GM18499 (cell line): ENCODE measurements at regions not wholly inside any gene's neighbourhood (a gene's known extent, or its start where the extent isn't known, plus 50 kb on each side); places are given as distances from the start of the nearest gene placed in this dataset.

Source experiments
- ATAC-seq: cut with Tn5 transposase; IDR thresholded peaks from one replicate; pipeline ENCODE4 v1.9.1; 2021; ENCODE audit warnings: moderate number of reproducible peaks; ENCODE audit not compliant: insufficient read depth, unreplicated experiment

DNA sequence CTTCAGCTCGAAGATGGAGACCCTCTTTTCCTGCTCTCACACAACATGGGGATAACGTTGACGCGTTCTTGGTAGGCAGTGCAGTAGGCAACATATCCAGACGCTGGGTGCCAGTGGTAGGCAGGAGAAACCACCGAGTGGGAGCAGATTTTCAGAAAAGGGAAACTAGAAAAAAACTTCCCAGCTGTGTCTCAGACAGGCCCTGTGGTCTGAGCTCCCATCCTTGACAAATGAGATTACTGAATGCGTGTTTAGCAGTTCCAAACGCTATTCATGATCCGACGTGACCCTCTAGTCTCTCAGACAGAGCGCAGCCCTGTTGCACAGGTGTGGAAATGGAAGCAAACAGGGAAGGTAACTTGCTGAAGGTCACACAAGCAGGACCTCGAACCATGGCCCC, 83.9 kb upstream of the DUSP22 start:
- no peak for ATAC-seq

GRCh38 chr6:208938-209337, 83.3 kb upstream of the DUSP22 start:
- no peak for ATAC-seq

DNA sequence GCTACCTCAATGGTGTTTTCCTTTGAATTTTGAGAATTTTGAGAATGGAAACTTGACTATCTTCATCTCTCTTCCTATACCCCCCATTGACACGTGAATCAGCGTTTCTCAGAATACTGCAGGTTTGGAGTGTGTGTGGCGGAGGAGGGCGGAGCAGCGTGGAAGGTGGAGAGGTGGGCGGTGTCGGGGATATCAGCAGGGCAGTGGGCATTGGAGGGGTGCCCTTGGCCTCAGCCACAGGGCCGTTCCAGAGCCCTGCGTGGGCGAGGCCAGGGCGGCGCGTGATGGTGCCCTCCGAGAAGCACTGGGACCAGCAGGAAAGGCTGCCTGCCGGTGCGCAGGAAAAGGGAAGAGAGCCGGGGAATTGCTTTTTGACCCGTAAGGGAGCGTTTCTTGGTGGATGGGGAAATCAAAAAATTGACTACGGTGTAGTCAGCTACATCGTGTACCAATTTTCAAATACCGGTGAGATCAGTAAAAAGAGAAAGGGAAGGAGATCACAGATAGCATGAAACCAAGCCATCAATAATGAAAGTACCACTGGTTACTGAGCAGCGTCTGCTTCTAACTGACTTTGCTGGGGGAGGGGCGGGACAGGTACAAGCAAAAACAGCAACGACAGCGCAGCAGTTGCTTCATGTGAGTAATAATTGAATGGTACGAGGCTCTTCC, 82.7 kb upstream of the DUSP22 start:
- ATAC-seq = peak; percentile 68

DNA sequence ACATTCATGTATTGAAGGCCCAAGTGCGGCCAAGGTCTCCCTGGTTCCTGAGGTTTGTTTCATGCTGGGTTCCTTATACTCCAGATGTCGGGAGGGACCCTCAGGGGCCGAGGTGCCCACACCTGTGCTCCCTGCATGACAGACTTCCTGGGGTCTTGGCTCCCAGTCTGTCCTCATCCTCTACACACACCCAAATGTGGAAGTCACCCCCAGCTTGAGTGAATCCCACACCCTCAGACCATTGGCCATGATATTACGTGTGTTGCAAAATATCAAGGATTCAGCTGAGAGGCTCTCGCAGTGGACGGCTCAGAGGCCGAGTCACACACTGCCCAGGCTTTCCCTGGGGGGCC, 82.2 kb upstream of the DUSP22 start:
- ATAC-seq = no peak

GRCh38 chr6:210778-211374, 81.4 kb upstream of the DUSP22 start:
- no peak for ATAC-seq

- ATAC-seq = no peak
Observed at GRCh38 chr6:211871-212497, 80.3 kb upstream of the DUSP22 start.

DNA sequence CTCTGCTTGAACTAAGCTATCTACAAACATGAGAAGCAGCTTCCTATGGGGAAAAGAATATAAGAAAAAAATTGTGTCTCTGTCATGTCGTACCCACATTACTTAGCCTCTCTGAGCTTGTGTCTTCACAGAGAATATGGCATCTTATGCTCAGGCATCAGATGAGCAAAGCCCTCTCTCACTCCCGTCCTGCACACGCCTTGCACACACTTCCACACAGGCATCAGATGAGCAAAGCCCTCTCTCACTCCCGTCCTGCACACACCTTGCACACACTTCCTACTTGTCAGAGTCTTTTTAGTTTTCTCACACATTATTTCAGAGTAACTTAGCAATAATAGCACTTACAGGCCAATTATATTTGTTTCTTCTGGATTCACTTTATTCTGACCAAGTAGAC, 79.0 kb upstream of the DUSP22 start:
- no peak for ATAC-seq

- ATAC-seq = no peak
Observed at GRCh38 chr6:214428-214827, 77.9 kb upstream of the DUSP22 start.

DNA sequence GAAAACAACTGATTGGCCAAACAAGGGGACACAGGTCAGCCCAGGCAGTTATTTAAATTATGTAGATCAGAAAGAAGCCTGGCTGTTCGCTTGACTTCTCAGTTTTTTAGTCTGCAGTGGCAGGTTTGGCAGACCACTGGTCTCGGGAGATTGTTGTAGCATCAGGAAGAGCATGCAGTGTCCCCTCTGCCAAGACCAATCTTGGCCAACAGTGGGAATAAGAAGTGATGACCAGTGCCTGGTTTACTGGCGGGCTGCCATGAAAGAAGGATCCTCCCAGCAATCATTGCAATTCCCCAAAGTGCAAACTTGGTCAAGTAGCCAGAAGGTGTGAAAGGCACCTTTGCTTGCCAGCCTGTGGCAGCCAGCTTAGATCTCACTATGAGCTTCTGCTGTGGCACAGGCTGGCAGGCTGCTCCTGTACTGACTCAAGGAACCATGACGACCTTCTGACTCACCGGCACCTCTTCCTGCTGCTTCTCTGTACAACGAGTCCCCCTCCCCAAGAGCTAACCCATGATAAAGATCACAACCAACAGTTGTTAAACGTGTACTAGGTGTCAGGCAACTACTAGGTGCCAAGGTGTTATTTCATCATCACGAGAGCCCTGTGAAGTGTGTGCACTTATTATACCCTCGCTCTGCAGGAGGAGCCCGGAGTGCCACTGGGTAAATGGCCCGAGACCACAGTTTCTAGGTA, 76.8 kb upstream of the DUSP22 start:
- no peak for ATAC-seq

DNA sequence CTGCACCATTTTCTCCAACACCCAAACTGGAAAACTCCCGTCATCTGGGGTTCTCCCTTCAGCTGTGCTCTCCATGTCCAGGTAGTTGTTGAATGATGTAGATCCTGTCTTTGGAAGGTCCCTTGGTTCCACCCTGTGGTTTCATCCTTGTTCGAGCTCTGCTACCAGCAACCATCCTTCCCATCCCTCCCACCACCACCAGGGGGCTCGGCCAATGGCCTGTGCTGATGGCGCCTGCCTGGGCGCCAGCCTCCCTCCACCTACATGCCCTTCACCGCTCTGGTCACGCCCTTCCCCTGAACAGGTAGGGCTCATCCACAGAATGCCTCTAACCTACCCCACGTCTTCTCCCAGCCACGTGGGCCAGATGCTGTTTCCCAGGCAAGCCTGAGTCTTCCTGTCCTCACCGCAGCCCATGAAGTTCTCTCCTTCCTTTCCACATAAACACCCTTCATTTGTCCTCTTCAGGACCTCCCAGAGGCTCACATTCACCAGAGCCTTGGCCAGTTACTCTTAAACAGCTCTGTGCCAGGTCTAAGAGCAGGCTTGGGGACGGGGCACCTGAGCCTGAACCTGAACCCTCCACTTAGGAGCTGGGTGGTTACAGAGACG, 75.1 kb upstream of the DUSP22 start:
- no peak for ATAC-seq

DNA sequence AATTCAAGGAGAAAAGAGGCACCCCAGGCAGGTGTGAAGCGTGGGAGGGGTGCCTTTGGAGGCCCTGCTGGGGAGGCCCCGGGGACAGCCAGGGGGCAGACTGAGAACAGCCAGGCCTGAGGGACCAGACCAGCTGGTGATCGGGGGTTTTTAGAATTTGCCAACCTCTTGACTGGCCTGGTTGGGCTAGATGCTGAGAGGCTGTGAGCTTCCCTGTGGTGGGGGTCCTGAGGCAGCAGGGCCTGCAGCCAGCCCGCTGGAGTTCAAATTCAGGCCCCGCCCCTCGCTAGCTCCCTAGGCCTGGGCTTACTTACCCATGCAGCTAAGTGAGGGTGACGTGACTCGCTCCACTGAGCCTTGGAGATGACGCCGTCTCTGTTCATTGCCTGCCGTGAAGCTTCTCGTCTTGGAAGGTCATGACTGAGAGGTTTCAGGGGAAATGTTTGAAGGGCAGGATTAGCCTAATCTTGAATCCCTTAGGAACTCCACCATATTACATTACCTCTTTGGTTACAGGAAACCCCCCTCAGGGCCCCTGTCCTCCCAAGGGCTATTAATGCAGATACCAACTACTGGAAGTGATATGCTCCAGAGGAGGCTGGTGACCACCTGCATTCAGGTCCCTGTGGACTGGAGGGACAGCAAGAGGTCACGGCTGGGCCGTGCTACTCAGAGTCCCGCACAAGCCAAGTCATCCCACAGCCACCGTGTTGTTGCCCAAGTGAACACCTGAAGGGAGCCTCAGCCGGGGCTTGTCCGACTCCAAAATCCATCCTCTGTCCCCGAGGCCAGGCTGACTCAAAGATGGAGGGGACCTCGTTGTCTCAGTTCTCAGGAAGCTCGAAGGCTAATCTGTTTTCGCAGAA, 73.9 kb upstream of the DUSP22 start:
- ATAC-seq = no peak

- no peak for ATAC-seq
Observed at GRCh38 chr6:219019-219570, 73.2 kb upstream of the DUSP22 start.

DNA sequence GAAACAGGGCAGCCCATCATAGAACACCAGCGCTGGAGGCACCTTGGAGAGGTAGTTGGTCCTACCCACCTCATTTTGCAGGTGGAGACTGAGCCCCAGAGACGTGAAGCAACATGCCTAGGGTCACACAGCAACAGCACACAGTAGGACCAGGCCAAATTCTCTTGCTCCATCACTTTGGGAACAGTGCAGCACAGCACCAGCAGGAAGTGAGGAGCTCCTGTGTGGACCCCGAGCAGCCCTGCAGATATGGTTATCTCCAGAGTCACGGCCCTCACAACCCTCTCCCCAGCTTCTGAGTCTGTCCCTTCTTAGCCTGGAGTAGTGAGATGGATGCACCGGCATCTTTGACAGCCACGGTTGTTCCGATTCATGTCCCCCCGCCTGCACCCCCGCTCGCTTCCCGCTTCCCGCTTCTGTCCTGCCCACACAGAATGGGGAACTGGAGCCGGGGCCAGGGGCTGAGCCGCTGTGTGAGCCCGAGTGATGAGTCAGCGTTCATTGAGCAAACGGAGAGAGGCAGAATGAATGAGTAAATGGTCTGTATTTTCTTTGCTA, 72.6 kb upstream of the DUSP22 start:
- no peak for ATAC-seq

DNA sequence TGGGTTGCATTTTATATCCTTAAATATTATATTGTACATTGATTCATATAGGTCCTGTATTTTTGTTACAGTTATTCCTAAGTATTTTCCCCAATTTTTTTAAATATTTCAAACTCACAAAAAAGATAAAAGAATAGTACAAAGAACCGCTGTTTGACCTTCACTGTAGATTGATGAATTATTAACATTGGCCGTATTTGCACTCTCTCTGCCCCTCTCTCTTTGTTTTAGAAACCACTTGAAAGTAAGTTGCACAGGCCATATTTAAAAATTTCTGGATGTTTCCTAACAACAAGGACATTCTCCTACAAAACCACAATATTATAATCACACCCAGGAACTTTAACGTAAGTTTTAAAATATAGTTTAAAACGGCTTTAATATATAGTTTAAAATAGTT, 72.0 kb upstream of the DUSP22 start:
- no peak for ATAC-seq

DNA sequence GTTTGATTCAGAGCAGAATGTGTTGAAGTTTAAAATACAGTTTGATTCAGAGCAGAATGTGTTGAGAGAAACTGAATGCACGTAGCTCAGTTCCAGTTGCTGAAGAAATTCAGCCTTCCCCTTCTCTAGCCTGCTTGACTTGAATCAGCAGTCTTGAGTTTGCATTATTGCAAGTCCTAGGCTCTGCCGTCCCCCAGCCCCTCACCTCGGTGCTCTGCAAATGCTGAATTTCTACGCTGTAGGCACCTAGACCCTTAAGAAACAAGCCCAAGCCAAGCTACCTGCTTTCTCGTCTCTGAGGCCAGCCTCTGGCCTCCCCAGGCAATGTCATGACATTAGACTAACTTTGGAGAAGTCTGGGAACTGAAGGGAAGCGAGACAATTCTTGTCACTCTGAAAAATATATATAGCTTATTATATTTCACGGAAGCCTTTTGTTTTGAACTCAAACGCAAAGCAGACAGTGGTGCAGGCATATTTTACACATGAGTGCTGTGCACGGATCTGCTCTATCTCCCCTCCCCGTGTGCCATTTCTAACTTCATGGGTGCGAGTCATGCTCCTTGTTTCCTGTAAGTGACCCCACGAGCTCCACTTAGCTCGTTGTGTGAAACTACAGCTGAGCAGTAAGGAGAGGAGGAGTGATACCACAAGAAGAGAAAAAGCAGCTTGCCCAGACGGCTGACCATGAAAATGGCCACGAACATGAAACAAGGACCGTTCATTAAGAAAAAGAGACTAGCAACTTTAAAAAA, 71.4 kb upstream of the DUSP22 start:
- no peak for ATAC-seq

GRCh38 chr6:221531-222349, 70.5 kb upstream of the DUSP22 start:
- ATAC-seq = no peak

GRCh38 chr6:222468-222867, 69.8 kb upstream of the DUSP22 start:
- no peak for ATAC-seq

DNA sequence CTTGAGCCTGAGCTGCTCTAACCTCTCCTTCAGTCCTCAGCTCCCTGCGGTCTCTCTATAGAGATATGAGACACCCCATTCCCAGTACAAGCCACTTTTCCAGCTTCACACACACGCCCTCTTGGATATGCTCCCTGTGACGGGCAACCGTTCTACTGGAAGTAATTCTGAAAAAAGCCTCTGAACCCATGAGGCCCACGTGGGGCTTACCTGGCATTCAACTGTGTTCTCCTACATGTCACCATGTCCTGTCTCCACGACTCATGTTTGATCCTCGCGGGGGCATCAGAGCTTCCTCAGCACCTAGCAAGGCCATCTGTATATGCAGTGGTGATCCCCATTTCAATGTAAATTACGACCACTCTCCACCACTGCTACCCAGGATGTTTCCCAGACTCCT, 69.2 kb upstream of the DUSP22 start:
- ATAC-seq = no peak
